Testis (tissue), 2 donors: ENCODE measurements at regions not wholly inside any gene's neighbourhood (a gene's known extent, or its start where the extent isn't known, plus 50 kb on each side); places are given as distances from the start of the nearest gene placed in this dataset.

ENCODE experiments used
- CTCF ChIP-seq, 3 experiments: fragments of 450-650 bp in 2 of 3; fragments of 200-600 bp in 1 of 3; sonication (generic) in 1 of 3; IDR thresholded peaks; one replicate each; pipeline ENCODE4 v1.5.1; 2016 to 2019; ENCODE audit warnings: antibody characterized with exemption in 3 of 3, mild to moderate bottlenecking in 2 of 3, moderate library complexity in 1 of 3
- POLR2A ChIP-seq: fragments of 450-650 bp; IDR thresholded peaks from one replicate; pipeline ENCODE4 v1.6.1; 2017; ENCODE audit warnings: antibody characterized with exemption, mild to moderate bottlenecking, moderate library complexity

- no peak for TF ChIP-seq POLR2A
- TF ChIP-seq CTCF (IDR thresholded peaks at IDR 0.05) = no peak
Observed at GRCh38 chr4:15150631-15151030, 148.3 kb downstream of the CPEB2 start.
